ENCODE measurements at regions not wholly inside any gene's neighbourhood (a gene's known extent, or its start where the extent isn't known, plus 50 kb on each side); places are given as distances from the start of the nearest gene placed in this dataset.
"Not testable (repeated sequence)": the region's sequence is repeated elsewhere in the genome, so short reads cannot be mapped to it uniquely, and the experiment has no call there.

GRCh38 chr3:164401923-164402322 lies 676.4 kb downstream of the SI start (continued):
- no peak for TF ChIP-seq KLF17 (tag by site-specific recombination; IDR thresholded peaks at IDR 0.05)
- no peak for TF ChIP-seq CTCF (tag by site-specific recombination; IDR thresholded peaks at IDR 0.05)
- TF ChIP-seq ZNF341 (tag by site-specific recombination; IDR thresholded peaks at IDR 0.05; ENCODE audit: low read depth) = no peak

DNA sequence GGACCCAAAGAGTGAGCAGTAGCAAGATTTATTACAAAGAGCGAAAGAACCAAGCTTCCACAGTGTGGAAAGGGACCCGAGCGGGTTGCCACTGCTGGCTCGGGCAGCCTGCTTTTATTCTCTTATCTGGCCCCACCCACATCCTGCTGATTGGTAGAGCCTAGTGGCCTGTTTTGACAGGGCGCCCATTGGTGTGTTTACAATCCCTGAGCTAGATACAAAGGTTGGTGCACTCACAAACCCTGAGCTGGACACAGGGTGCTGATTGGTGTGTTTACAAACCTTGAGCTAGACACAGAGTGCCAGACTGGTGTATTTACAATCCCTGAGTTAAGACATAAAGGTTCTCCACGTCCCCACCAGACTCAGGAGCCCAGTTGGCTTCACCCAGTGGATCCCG lies 676.9 kb downstream of the SI start:
- H3K4me1 ChIP-seq (ENCODE audit: control insufficient read depth, insufficient read depth, low read length); H3K36me3 ChIP-seq (ENCODE audit: control insufficient read depth in 2 of 2, insufficient read depth in 1 of 2, low read length in 2 of 2); H3K9me3 ChIP-seq (ENCODE audit: control insufficient read depth, insufficient read depth, low read depth, low read length); POLR2A ChIA-PET; H3K27ac ChIP-seq (ENCODE audit: extremely low read depth, low read depth, low read length); H3K4me3 ChIP-seq (ENCODE audit: low read depth, low read length): not testable (repeated sequence)
- CTCF ChIA-PET = interaction anchor here (1.0 kb wide), 1 partner anchor 9 kb away, joined by 3 read pairs; no protein-coding TSS in a partner anchor

GRCh38 chr3:164397462-164397861 lies 680.8 kb downstream of the SI start:
- Histone ChIP-seq H3K36me3 (ENCODE audit: control insufficient read depth in 2 of 2, insufficient read depth in 1 of 2, low read length in 2 of 2) (no peaks in the 10 kb centered on the region), H3K4me1 (ENCODE audit: control insufficient read depth, insufficient read depth, low read length) (no peaks in the 10 kb centered on the region), H3K4me3 (ENCODE audit: low read depth, low read length) (no peak overlapping the region), H3K9me3 (ENCODE audit: control insufficient read depth, insufficient read depth, low read depth, low read length) (no peaks in the 10 kb centered on the region), H3K27ac (ENCODE audit: extremely low read depth, low read depth, low read length) (no peak overlapping the region)
- CTCF ChIA-PET = interaction anchor here (0.6 kb wide), 1 partner anchor 1546 kb away, joined by 5 read pairs; no protein-coding TSS in a partner anchor
- no peak for TF ChIP-seq SCRT2 (tag by site-specific recombination; IDR thresholded peaks at IDR 0.05)
- TF ChIP-seq KLF17 (tag by site-specific recombination; IDR thresholded peaks at IDR 0.05) = no peak
- TF ChIP-seq ZNF660 (tag by site-specific recombination; IDR thresholded peaks at IDR 0.05) = no peak
- TF ChIP-seq, protein P1, sequence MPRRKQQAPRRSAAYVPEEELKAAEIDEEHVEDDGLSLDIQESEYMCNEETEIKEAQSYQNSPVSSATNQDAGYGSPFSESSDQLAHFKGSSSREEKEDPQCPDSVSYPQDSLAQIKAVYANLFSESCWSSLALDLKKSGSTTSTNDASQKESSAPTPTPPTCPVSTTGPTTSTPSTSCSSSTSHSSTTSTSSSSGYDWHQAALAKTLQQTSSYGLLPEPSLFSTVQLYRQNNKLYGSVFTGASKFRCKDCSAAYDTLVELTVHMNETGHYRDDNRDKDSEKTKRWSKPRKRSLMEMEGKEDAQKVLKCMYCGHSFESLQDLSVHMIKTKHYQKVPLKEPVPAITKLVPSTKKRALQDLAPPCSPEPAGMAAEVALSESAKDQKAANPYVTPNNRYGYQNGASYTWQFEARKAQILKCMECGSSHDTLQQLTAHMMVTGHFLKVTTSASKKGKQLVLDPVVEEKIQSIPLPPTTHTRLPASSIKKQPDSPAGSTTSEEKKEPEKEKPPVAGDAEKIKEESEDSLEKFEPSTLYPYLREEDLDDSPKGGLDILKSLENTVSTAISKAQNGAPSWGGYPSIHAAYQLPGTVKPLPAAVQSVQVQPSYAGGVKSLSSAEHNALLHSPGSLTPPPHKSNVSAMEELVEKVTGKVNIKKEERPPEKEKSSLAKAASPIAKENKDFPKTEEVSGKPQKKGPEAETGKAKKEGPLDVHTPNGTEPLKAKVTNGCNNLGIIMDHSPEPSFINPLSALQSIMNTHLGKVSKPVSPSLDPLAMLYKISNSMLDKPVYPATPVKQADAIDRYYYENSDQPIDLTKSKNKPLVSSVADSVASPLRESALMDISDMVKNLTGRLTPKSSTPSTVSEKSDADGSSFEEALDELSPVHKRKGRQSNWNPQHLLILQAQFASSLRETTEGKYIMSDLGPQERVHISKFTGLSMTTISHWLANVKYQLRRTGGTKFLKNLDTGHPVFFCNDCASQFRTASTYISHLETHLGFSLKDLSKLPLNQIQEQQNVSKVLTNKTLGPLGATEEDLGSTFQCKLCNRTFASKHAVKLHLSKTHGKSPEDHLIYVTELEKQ (tag by site-specific recombination; IDR thresholded peaks at IDR 0.05; ENCODE audit: borderline replicate concordance) = no peak
- TF ChIP-seq ZNF624 (tag by site-specific recombination; IDR thresholded peaks at IDR 0.05) = no peak
- no peak for TF ChIP-seq ZBTB48 (tag by site-specific recombination; IDR thresholded peaks at IDR 0.05)
- no peak for TF ChIP-seq ZFHX2 (tag by site-specific recombination; conservative IDR thresholded peaks at IDR 0.05)
- TF ChIP-seq ZNF621 (tag by site-specific recombination; IDR thresholded peaks at IDR 0.05) = no peak
- TF ChIP-seq ZNF521 (tag by site-specific recombination; IDR thresholded peaks at IDR 0.05) = no peak
- TF ChIP-seq ZNF174 (tag by site-specific recombination; IDR thresholded peaks at IDR 0.05) = no peak
- TF ChIP-seq YY1 (tag by site-specific recombination; IDR thresholded peaks at IDR 0.05) = no peak
- TF ChIP-seq ZNF843 (tag by site-specific recombination; IDR thresholded peaks at IDR 0.05) = no peak
- no peak for TF ChIP-seq PRDM6 (tag by site-specific recombination; IDR thresholded peaks at IDR 0.05)
- TF ChIP-seq ZNF404 (tag by site-specific recombination; IDR thresholded peaks at IDR 0.05) = no peak
- TF ChIP-seq, protein P2, sequence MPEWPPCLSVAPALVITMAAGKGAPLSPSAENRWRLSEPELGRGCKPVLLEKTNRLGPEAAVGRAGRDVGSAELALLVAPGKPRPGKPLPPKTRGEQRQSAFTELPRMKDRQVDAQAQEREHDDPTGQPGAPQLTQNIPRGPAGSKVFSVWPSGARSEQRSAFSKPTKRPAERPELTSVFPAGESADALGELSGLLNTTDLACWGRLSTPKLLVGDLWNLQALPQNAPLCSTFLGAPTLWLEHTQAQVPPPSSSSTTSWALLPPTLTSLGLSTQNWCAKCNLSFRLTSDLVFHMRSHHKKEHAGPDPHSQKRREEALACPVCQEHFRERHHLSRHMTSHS (tag by site-specific recombination; IDR thresholded peaks at IDR 0.05) = no peak
- TF ChIP-seq ZNF211 (tag by site-specific recombination; IDR thresholded peaks at IDR 0.05; ENCODE audit: low read depth) = no peak
- no peak for TF ChIP-seq ZNF394 (tag by site-specific recombination; IDR thresholded peaks at IDR 0.05; ENCODE audit: borderline replicate concordance)
- POLR2A ChIA-PET = no interaction called here

All from HEK293 (cell line).